ENCODE measurements at regions not wholly inside any gene's neighbourhood (a gene's known extent, or its start where the extent isn't known, plus 50 kb on each side); places are given as distances from the start of the nearest gene placed in this dataset.

GRCh38 chr2:154527962-154528361 is 170.5 kb upstream of the KCNJ3 start:
- Histone ChIP-seq H3K9ac (ENCODE audit: low read depth, low read length, poor library complexity, severe bottlenecking) (no peak overlapping the region), H3K36me3 (ENCODE audit: insufficient read depth, low read length) (no peaks in the 10 kb centered on the region), H3K79me2 (ENCODE audit: insufficient read depth, low read length) (no peaks in the 10 kb centered on the region), H3F3A (ENCODE audit: low read depth) (no peaks in the 10 kb centered on the region), H3K27me3 (ENCODE audit: insufficient read depth, low read length, poor library complexity, severe bottlenecking) (no peaks in the 10 kb centered on the region), H3K4me2 (ENCODE audit: low read depth, low read length, poor library complexity, severe bottlenecking) (no peak overlapping the region), H3K4me3 (ENCODE audit: low read length, poor library complexity, severe bottlenecking) (no peak overlapping the region), H4K20me1 (ENCODE audit: insufficient read depth, low read length, poor library complexity, severe bottlenecking) (no peaks in the 10 kb centered on the region), H3K4me1 (ENCODE audit: insufficient read depth, low read length, poor library complexity, severe bottlenecking) (peaks cover 7% of the 10 kb centered on the region), H3K9me2 (replicated peaks; ENCODE audit: low read depth, low read length) (no peaks in the 10 kb centered on the region), H2AFZ (ENCODE audit: low read length) (no peak overlapping the region), H3K9me3 (ENCODE audit: insufficient read depth, low read depth, low read length) (no peaks in the 10 kb centered on the region)
- TF ChIP-seq EZH2phosphoT487 (IDR thresholded peaks at IDR 0.05; ENCODE audit: borderline replicate concordance), result no peak
- TF ChIP-seq CTCF (conservative IDR thresholded peaks at IDR 0.05; ENCODE audit: low read length), result no peak

- Histone ChIP-seq H4K20me1 (ENCODE audit: insufficient read depth, low read length, poor library complexity, severe bottlenecking) (no peaks in the 10 kb centered on the region), H2AFZ (ENCODE audit: low read length) (no peak overlapping the region), H3K36me3 (ENCODE audit: insufficient read depth, low read length) (no peaks in the 10 kb centered on the region), H3K4me2 (ENCODE audit: low read depth, low read length, poor library complexity, severe bottlenecking) (no peak overlapping the region), H3K9me2 (replicated peaks; ENCODE audit: low read depth, low read length) (no peaks in the 10 kb centered on the region), H3K79me2 (ENCODE audit: insufficient read depth, low read length) (no peaks in the 10 kb centered on the region), H3K9ac (ENCODE audit: low read depth, low read length, poor library complexity, severe bottlenecking) (no peak overlapping the region), H3K9me3 (ENCODE audit: insufficient read depth, low read depth, low read length) (no peaks in the 10 kb centered on the region), H3F3A (ENCODE audit: low read depth) (no peaks in the 10 kb centered on the region), H3K4me3 (ENCODE audit: low read length, poor library complexity, severe bottlenecking) (no peak overlapping the region), H3K4me1 (ENCODE audit: insufficient read depth, low read length, poor library complexity, severe bottlenecking) (peaks cover 7% of the 10 kb centered on the region), H3K27me3 (ENCODE audit: insufficient read depth, low read length, poor library complexity, severe bottlenecking) (no peaks in the 10 kb centered on the region)
- TF ChIP-seq EZH2phosphoT487 (IDR thresholded peaks at IDR 0.05; ENCODE audit: borderline replicate concordance) (no peak), CTCF (conservative IDR thresholded peaks at IDR 0.05; ENCODE audit: low read length) (no peak)
Observed at GRCh38 chr2:154532004-154532403, 166.5 kb upstream of the KCNJ3 start.

- Histone ChIP-seq H3F3A (ENCODE audit: low read depth) (no peaks in the 10 kb centered on the region), H3K4me1 (ENCODE audit: insufficient read depth, low read length, poor library complexity, severe bottlenecking) (peaks cover 7% of the 10 kb centered on the region), H3K79me2 (ENCODE audit: insufficient read depth, low read length) (no peaks in the 10 kb centered on the region), H3K9ac (ENCODE audit: low read depth, low read length, poor library complexity, severe bottlenecking) (no peak overlapping the region), H2AFZ (ENCODE audit: low read length) (no peak overlapping the region), H3K27me3 (ENCODE audit: insufficient read depth, low read length, poor library complexity, severe bottlenecking) (no peaks in the 10 kb centered on the region), H3K36me3 (ENCODE audit: insufficient read depth, low read length) (no peaks in the 10 kb centered on the region), H3K9me3 (ENCODE audit: insufficient read depth, low read depth, low read length) (no peaks in the 10 kb centered on the region), H4K20me1 (ENCODE audit: insufficient read depth, low read length, poor library complexity, severe bottlenecking) (no peaks in the 10 kb centered on the region), H3K4me2 (ENCODE audit: low read depth, low read length, poor library complexity, severe bottlenecking) (no peak overlapping the region), H3K9me2 (replicated peaks; ENCODE audit: low read depth, low read length) (no peaks in the 10 kb centered on the region), H3K4me3 (ENCODE audit: low read length, poor library complexity, severe bottlenecking) (no peak overlapping the region)
- no peak for TF ChIP-seq EZH2phosphoT487 (IDR thresholded peaks at IDR 0.05; ENCODE audit: borderline replicate concordance)
- no peak for TF ChIP-seq CTCF (conservative IDR thresholded peaks at IDR 0.05; ENCODE audit: low read length)
Observed at GRCh38 chr2:154532763-154533162, 165.7 kb upstream of the KCNJ3 start.

All from Loucy (cell line).